KMS-11 (cell line): ENCODE measurements at regions not wholly inside any gene's neighbourhood (a gene's known extent, or its start where the extent isn't known, plus 50 kb on each side); places are given as distances from the start of the nearest gene placed in this dataset.

Source experiments
- H2AFZ ChIP-seq: fragments of 200-600 bp; sonication (generic); 2 replicates; pipeline ENCODE4 v1.6.1; 2016; ENCODE audit warnings: antibody characterized with exemption, mixed run types, low read depth
- H3K27ac ChIP-seq: fragments of 200-600 bp; sonication (generic); 2 replicates; pipeline ENCODE4 v1.6.1; 2016; ENCODE audit warnings: mild to moderate bottlenecking, mixed run types
- H3K27me3 ChIP-seq: fragments of 200-600 bp; sonication (generic); 2 replicates; pipeline ENCODE4 v1.6.1; 2017; ENCODE audit warnings: mild to moderate bottlenecking, low read depth, mixed run types, moderate library complexity; ENCODE audit not compliant: insufficient read depth
- H3K36me3 ChIP-seq: fragments of 200-600 bp; sonication (generic); 2 replicates; pipeline ENCODE4 v1.6.1; 2017; ENCODE audit warnings: mild to moderate bottlenecking, mixed run types; ENCODE audit not compliant: insufficient read depth
- H3K4me1 ChIP-seq: fragments of 200-600 bp; sonication (generic); 2 replicates; pipeline ENCODE4 v1.6.1; 2016; ENCODE audit warnings: mild to moderate bottlenecking, low read depth, mixed run types; ENCODE audit not compliant: poor library complexity, severe bottlenecking
- H3K4me2 ChIP-seq: fragments of 200-600 bp; sonication (generic); 2 replicates; pipeline ENCODE4 v1.7.0; 2016; ENCODE audit warnings: mild to moderate bottlenecking, mixed run types
- H3K4me3 ChIP-seq: fragments of 200-600 bp; sonication (generic); IDR thresholded peaks from 2 replicates; pipeline ENCODE4 v1.6.1; 2017; ENCODE audit warnings: low read depth, low read length, mixed read lengths; ENCODE audit not compliant: insufficient read depth
- H3K79me2 ChIP-seq: fragments of 200-600 bp; sonication (generic); 2 replicates; pipeline ENCODE4 v1.6.1; 2016; ENCODE audit warnings: low read depth, mixed run types; ENCODE audit not compliant: insufficient read depth
- H3K9ac ChIP-seq: fragments of 200-600 bp; sonication (generic); 2 replicates; pipeline ENCODE4 v1.6.1; 2016; ENCODE audit warnings: mild to moderate bottlenecking, mixed run types
- H4K20me1 ChIP-seq: fragments of 200-600 bp; sonication (generic); 2 replicates; pipeline ENCODE4 v1.6.1; 2016; ENCODE audit warnings: mild to moderate bottlenecking, mixed run types; ENCODE audit not compliant: insufficient read depth
- TF ChIP-seq, protein P1 (sequence below): fragments of 200-600 bp; sonication (generic); conservative IDR thresholded peaks from 2 replicates; pipeline ENCODE4 v1.6.1; 2017; ENCODE audit warnings: low read depth, mild to moderate bottlenecking, antibody characterized with exemption, low read length, moderate library complexity, mixed read lengths

- Histone ChIP-seq H3K4me3 (no peak overlapping the region), H2AFZ (no peak overlapping the region)
These were observed 295.8 kb upstream of the ZNF804A start for GRCh38 chr2:184302506-184302905.

GRCh38 chr2:184304006-184304405 is 294.3 kb upstream of the ZNF804A start:
- TF ChIP-seq, protein P1, sequence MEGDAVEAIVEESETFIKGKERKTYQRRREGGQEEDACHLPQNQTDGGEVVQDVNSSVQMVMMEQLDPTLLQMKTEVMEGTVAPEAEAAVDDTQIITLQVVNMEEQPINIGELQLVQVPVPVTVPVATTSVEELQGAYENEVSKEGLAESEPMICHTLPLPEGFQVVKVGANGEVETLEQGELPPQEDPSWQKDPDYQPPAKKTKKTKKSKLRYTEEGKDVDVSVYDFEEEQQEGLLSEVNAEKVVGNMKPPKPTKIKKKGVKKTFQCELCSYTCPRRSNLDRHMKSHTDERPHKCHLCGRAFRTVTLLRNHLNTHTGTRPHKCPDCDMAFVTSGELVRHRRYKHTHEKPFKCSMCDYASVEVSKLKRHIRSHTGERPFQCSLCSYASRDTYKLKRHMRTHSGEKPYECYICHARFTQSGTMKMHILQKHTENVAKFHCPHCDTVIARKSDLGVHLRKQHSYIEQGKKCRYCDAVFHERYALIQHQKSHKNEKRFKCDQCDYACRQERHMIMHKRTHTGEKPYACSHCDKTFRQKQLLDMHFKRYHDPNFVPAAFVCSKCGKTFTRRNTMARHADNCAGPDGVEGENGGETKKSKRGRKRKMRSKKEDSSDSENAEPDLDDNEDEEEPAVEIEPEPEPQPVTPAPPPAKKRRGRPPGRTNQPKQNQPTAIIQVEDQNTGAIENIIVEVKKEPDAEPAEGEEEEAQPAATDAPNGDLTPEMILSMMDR = no peak
- H3K9ac ChIP-seq = no peak overlapping the region
- no peaks in the 10 kb centered on the region for H4K20me1 ChIP-seq
- no peaks in the 10 kb centered on the region for H3K79me2 ChIP-seq
- no peaks in the 10 kb centered on the region for H3K36me3 ChIP-seq
- no peak overlapping the region for H3K4me3 ChIP-seq
- H3K27me3 ChIP-seq = no peaks in the 10 kb centered on the region
- no peak overlapping the region for H3K27ac ChIP-seq
- no peak overlapping the region for H2AFZ ChIP-seq
- no peak overlapping the region for H3K4me2 ChIP-seq
- H3K4me1 ChIP-seq = no peaks in the 10 kb centered on the region

More at GRCh38 chr2:184302506-184302905, 295.8 kb upstream of the ZNF804A start:
- Histone ChIP-seq H3K4me2 (no peak overlapping the region), H3K4me1 (no peaks in the 10 kb centered on the region), H4K20me1 (no peaks in the 10 kb centered on the region), H3K36me3 (no peaks in the 10 kb centered on the region), H3K9ac (no peak overlapping the region), H3K79me2 (no peaks in the 10 kb centered on the region), H3K27me3 (no peaks in the 10 kb centered on the region), H3K27ac (no peak overlapping the region)
- TF ChIP-seq, protein P1 = no peak

- TF ChIP-seq, protein P1 = no peak
- Histone ChIP-seq H3K36me3 (no peaks in the 10 kb centered on the region), H3K79me2 (no peaks in the 10 kb centered on the region), H3K27ac (no peak overlapping the region), H2AFZ (no peak overlapping the region), H3K4me1 (no peaks in the 10 kb centered on the region), H3K4me3 (no peak overlapping the region), H3K9ac (no peak overlapping the region), H3K4me2 (no peak overlapping the region), H3K27me3 (no peaks in the 10 kb centered on the region), H4K20me1 (no peaks in the 10 kb centered on the region)
These were observed 293.2 kb upstream of the ZNF804A start for GRCh38 chr2:184305105-184305504.

DNA sequence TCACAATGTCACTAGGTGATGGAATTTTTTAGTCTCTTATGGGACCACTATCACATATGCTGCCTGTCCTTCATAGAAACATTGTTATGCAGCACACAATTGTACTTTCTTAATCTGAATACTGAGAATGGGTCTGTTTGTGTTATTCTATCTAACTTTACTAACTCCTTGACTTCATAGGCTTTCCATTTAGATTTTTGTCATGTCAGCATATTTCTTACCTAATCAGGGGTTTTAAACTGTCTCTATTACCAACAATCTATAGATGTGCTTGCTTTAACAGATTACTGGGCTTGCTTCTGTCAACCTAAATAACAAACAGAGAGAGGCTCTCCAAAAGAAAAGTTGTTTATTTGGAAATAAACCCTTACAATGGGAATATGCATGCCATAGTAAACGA is 289.6 kb upstream of the ZNF804A start:
- TF ChIP-seq, protein P1 = no peak
- Histone ChIP-seq H2AFZ (no peak overlapping the region), H3K27me3 (no peaks in the 10 kb centered on the region), H3K36me3 (no peaks in the 10 kb centered on the region), H3K27ac (no peak overlapping the region), H3K79me2 (no peaks in the 10 kb centered on the region), H3K4me3 (no peak overlapping the region), H3K9ac (no peak overlapping the region), H4K20me1 (no peaks in the 10 kb centered on the region), H3K4me1 (no peaks in the 10 kb centered on the region), H3K4me2 (no peak overlapping the region)
